ENCODE measurements at regions not wholly inside any gene's neighbourhood (a gene's known extent, or its start where the extent isn't known, plus 50 kb on each side); places are given as distances from the start of the nearest gene placed in this dataset.

DNA sequence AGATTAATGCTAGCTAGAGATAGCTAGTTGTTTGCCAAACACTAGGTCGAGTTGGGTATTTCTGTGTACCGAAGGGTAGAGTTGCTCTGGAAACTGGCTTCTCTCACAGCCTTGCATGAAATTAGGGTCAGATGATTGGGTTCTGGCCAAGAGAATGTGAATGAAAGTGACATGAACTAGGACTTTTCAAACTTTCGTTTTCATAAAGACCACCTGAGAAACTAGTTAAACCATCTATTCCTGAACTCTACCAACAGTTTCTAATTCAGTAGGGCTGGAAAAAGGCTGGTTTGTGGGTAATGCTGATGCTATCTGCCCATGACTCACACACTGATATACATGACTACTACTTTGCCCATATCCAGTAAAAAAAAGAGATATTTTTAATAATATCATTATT, 157.6 kb downstream of the GASK1B start:
- ATAC-seq: no peak
- Histone ChIP-seq H3K4me1 (peaks cover 0 to 51% (median 15%) of the 10 kb centered on the region in 12 donors), H3K9me3 (no peaks in the 10 kb centered on the region), H3K36me3 (no peaks in the 10 kb centered on the region), H3K27me3 (no peaks in the 10 kb centered on the region), H3K27ac (no peak overlapping the region), H3K4me3 (no peak overlapping the region)
- WGBS, 4 donors: 60 to 75% (median 71%) methylated on average over 3 of the region's 3 CpGs
- intact Hi-C loops (cut with DNase I): loop anchor here in 1 of 10 donors (5.0 kb wide), 1 partner anchor 47 kb away; no protein-coding TSS in a partner anchor
- no peak for DNase-seq
- TF ChIP-seq, protein P1, sequence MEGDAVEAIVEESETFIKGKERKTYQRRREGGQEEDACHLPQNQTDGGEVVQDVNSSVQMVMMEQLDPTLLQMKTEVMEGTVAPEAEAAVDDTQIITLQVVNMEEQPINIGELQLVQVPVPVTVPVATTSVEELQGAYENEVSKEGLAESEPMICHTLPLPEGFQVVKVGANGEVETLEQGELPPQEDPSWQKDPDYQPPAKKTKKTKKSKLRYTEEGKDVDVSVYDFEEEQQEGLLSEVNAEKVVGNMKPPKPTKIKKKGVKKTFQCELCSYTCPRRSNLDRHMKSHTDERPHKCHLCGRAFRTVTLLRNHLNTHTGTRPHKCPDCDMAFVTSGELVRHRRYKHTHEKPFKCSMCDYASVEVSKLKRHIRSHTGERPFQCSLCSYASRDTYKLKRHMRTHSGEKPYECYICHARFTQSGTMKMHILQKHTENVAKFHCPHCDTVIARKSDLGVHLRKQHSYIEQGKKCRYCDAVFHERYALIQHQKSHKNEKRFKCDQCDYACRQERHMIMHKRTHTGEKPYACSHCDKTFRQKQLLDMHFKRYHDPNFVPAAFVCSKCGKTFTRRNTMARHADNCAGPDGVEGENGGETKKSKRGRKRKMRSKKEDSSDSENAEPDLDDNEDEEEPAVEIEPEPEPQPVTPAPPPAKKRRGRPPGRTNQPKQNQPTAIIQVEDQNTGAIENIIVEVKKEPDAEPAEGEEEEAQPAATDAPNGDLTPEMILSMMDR (IDR thresholded peaks at IDR 0.05): no peak
- no peak for TF ChIP-seq POLR2A (IDR thresholded peaks at IDR 0.05)

DNA sequence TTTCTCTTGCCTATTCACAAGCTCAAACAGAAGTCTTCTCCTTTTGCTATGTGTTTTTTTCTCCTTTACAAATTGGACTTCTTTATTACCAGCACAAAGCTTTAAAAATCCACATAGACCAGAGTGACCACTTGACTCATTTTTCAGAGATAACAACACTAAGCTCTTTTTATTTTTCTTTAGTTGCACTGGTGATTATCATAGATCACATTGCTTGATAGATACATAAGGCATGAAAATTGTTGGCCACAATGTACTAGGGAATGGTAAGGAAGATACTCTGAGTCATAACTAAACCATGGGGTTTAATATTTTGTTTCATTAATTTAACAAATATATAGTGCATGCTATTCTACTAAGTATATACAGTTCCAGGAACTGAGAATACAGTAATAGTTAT, 159.0 kb downstream of the GASK1B start:
- H3K27ac ChIP-seq: no peak overlapping the region
- no peak overlapping the region for H3K4me3 ChIP-seq
- TF ChIP-seq, protein P1 (IDR thresholded peaks at IDR 0.05): no peak
- no peak for TF ChIP-seq POLR2A (IDR thresholded peaks at IDR 0.05)
- DNase-seq (no peak), ATAC-seq (no peak)
- peaks cover 0 to 44% (median 10%) of the 10 kb centered on the region in 12 donors for H3K4me1 ChIP-seq
- intact Hi-C loops (cut with DNase I): no loop called here
- H3K27me3 ChIP-seq: no peaks in the 10 kb centered on the region
- H3K36me3 ChIP-seq: no peaks in the 10 kb centered on the region
- no peaks in the 10 kb centered on the region for H3K9me3 ChIP-seq

DNA sequence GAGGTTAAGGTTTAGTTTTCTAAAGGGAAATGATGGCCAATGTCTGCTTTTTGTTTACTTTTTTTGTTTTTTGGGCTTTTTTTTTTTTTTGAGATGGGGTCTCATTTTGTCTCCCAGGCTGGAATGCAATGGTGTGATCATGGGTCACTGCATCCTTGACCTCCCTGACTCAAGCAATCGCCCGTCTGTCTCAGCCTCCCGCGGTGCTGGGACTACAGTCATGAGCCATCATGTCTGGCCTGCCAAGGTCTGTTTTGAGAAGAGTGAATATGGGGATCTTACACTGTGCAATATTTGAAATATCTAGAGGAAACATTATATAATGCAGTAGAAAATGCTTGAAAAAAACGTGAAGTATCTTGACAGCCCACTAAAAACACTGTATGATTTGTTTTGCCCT, 162.5 kb downstream of the GASK1B start:
- Histone ChIP-seq H3K36me3 (no peaks in the 10 kb centered on the region), H3K9me3 (no peaks in the 10 kb centered on the region), H3K27ac (no peak overlapping the region), H3K4me3 (no peak overlapping the region), H3K4me1 (peaks cover 0 to 62% (median 34%) of the 10 kb centered on the region in 12 donors), H3K27me3 (no peaks in the 10 kb centered on the region)
- TF ChIP-seq, protein P1 (IDR thresholded peaks at IDR 0.05): no peak
- TF ChIP-seq POLR2A (IDR thresholded peaks at IDR 0.05): no peak
- 85 to 92% (median 89%) methylated on average over 5 of the region's 5 CpGs for WGBS, 4 donors
- intact Hi-C loops (cut with DNase I): no loop called here
- no peak for DNase-seq
- no peak for ATAC-seq

DNA sequence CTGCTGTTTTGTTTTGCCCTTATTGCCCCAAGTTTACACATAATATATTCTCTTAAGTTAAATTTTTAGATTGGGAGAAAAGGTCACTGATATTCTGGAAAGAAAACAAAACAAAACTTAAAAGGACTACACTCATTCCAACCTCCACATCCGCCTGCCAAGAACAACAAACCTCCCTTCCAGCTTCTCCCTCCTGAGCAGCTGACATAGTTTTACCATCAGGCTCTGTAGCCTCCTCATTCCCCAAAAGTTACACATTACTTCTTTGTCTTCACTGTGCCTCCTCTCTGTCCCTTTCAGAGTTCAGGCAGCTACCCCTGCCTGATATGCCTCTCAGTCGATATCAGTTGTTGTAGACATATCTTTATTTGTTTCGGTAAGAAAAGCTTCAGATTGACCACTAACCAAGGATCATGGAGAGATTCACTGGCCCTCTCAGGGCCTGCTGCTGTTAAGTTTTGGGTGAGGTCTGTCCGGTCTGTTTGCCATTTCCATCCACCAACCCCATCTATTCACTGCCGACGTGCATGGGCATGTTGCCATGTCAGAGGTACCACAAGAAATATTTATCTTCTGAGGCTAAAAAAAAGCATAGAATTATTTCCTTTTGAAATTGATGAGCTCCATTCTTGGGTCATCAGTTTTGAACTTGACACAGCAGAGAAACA, 164.1 kb downstream of the GASK1B start:
- DNase-seq (peak in 3 of 5 donors; percentile 48 to 68 (median 54)), ATAC-seq (peak in 3 of 4 donors; percentile 61 to 86 (median 73))
- H3K4me1 ChIP-seq: peaks cover 0 to 78% (median 38%) of the 10 kb centered on the region in 12 donors
- 47 to 64% (median 54%) methylated on average over 6 of the region's 6 CpGs for WGBS, 4 donors
- no peak overlapping the region for H3K4me3 ChIP-seq
- TF ChIP-seq POLR2A (IDR thresholded peaks at IDR 0.05): no peak
- TF ChIP-seq, protein P1 (IDR thresholded peaks at IDR 0.05): no peak
- intact Hi-C loops (cut with DNase I): loop anchor here in 3 of 10 donors (5.0 to 10.0 kb wide), 2 partner anchors 46 to 164 kb away; partner anchors contain the start of gene GASK1B (in 2 of the 3)
- H3K36me3 ChIP-seq: no peaks in the 10 kb centered on the region
- no peaks in the 10 kb centered on the region for H3K27me3 ChIP-seq
- H3K27ac ChIP-seq: peak overlapping the region in 11 of 12 donors; percentile 20 to 79 (median 59)
- no peaks in the 10 kb centered on the region for H3K9me3 ChIP-seq
